NCI-H1105 treated with DMSO at 0.1 percent for 48 hours (cell line): ENCODE measurements at regions not wholly inside any gene's neighbourhood (a gene's known extent, or its start where the extent isn't known, plus 50 kb on each side); places are given as distances from the start of the nearest gene placed in this dataset.
"Not testable (repeated sequence)": the region's sequence is repeated elsewhere in the genome, so short reads cannot be mapped to it uniquely, and the experiment has no call there.

ENCODE experiments used
- DNase-seq: peaks from one replicate; lab custom pipeline; 2025; lab: John Stamatoyannopoulos, UW

GRCh38 chr15:98330258-98330657, 318.1 kb upstream of the IGF1R start:
- DNase-seq: no peak

DNA sequence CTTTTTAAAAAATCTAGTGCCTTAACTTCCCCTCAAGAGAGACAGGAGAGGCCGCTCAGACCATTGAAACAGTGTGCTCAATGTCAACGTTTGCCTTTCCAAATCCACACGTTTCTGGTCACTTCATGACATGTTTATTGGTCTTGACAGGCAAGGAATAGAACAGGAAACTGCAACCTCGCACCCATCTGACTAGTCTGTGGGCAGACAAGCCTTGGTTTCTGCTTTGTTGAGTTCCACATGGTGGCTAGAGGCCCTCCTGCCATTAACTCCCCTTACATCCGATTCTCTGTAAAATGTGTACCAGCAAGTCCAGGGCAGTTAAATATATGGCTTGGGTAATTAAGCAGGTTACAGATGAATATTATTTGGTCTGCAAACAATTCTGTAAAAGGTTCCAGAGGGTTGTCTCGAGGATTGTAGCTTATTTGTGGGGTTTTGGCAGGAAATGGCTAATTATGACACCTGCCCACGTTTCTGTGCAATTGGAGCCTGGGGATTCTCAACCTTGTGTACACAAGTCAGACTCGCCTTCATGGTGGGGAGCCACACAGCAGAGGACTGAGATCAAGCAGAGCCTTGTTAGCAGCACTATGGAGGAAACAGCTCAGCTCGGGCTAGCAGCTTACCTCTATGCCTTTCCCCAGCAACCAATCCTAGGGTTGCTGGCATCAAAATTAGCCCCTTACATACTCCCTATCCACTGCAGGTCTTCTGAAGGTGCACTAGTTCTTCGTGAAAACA, 317.5 kb upstream of the IGF1R start:
- peak; percentile 84 for DNase-seq

- DNase-seq: no peak
Measured at GRCh38 chr15:98331676-98332075, 316.7 kb upstream of the IGF1R start.

DNA sequence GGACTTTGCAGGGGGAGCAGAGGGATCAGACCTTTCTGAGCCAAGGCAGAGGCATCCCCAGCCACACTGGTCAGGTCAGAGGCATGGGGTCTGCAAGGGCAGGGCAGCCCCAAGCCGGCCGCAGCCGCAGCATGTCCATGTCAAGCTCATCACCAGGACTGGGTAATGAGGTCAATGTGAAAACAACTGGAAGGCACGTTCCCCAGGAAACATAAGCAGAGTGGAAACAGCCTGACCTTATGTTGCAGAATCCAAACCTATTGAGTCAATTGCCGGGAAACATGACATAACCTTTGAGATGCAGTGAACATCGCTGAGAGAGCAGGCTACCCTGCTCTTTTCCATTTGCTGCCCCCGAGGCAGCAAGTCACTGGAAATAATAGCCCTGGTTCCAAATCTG, 315.1 kb upstream of the IGF1R start:
- DNase-seq: no peak

DNA sequence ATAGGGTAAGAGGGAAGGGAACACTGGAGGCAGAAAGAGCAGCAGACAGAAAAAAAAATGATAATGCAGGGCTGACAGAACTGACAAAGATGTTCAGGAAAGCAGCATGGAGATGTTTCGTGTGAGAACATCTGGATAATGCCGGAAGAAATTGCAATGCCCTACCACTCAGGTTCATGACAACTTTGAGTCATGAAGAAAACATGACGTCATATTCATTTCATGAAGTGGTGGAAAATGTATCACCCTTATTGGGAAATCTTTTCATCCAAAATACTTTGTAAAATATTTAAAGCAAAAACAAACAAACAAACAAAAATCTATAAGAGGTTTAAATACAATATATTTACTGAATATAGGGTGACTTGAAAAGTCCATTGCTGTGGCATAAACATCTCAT, 305.4 kb upstream of the IGF1R start:
- DNase-seq: no peak

GRCh38 chr15:98344591-98344990, 303.7 kb upstream of the IGF1R start:
- DNase-seq: no peak

DNA sequence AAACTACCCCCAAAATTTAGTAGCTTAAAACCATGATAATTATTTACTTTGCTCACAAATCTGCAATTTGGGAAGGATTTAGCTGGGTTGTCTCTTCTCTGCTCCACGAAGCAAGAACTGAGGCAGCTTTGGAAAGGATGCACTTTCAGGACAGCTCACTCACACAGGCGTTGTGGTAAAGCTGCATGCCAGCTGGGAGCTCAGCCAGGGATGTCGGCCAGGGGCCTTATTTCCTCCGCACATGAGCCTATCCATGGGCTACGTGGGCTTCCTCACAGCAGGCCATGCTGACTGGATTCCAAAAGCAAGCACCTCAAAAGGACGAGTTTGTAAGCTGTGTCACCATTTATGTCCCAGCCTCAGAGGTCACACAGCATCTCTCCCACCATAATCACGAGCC, 301.3 kb upstream of the IGF1R start:
- DNase-seq: no peak

- no peak for DNase-seq
Measured at GRCh38 chr15:98347866-98348265, 300.5 kb upstream of the IGF1R start.

- no peak for DNase-seq
Measured at GRCh38 chr15:98350276-98350675, 298.1 kb upstream of the IGF1R start.

DNA sequence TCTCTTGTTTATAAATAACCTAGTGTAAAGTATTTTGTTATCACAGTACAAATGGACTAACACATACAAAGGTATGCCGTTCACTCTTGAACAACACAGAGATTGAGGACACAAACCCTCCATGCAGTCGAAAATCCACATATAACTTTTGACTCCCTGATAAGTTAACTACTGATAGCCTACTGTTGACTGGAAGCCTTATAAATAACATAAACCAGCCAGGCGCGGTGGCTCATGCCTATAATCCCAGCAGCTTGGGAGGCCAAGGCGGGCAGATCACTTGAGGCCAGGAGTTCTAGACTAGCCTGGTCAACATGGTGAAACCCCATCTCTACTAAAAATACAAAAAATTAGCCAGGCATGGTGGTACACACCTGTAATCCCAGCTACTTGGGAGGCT, 290.1 kb upstream of the IGF1R start:
- not testable (repeated sequence) for DNase-seq

DNA sequence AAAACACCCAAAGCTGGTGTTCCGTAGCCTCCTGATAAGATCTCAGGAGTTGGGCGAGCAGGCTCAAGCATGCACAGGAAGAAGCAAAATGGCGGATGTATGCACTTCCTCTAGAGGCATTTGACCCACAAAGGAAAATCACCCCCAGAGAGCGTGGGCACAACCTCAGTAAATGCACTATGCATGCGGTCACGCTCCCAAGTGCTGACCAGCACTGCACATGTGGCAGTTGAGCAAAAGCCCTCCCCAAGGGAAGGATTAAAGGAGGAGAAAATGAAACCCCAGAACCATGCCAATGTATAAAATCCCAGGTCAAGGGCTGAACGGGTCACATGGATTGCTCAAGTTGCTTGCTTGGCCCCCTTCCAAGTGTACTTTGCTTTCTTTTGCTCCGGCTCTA, 289.4 kb upstream of the IGF1R start:
- no peak for DNase-seq

GRCh38 chr15:98363416-98363815, 284.9 kb upstream of the IGF1R start:
- DNase-seq: no peak

GRCh38 chr15:98363955-98364354, 284.4 kb upstream of the IGF1R start:
- DNase-seq: no peak

GRCh38 chr15:98369081-98369716, 279.1 kb upstream of the IGF1R start:
- DNase-seq: no peak

- DNase-seq: peak; percentile 94
Measured at GRCh38 chr15:98375513-98376340, 272.6 kb upstream of the IGF1R start.

- no peak for DNase-seq
Measured at GRCh38 chr15:98380721-98381120, 267.6 kb upstream of the IGF1R start.

- DNase-seq: no peak
Measured at GRCh38 chr15:98381446-98381845, 266.9 kb upstream of the IGF1R start.

GRCh38 chr15:98382139-98382538, 266.2 kb upstream of the IGF1R start:
- no peak for DNase-seq

- DNase-seq: no peak
Measured at GRCh38 chr15:98383571-98383970, 264.8 kb upstream of the IGF1R start.

GRCh38 chr15:98384328-98385029, 263.9 kb upstream of the IGF1R start:
- no peak for DNase-seq

DNA sequence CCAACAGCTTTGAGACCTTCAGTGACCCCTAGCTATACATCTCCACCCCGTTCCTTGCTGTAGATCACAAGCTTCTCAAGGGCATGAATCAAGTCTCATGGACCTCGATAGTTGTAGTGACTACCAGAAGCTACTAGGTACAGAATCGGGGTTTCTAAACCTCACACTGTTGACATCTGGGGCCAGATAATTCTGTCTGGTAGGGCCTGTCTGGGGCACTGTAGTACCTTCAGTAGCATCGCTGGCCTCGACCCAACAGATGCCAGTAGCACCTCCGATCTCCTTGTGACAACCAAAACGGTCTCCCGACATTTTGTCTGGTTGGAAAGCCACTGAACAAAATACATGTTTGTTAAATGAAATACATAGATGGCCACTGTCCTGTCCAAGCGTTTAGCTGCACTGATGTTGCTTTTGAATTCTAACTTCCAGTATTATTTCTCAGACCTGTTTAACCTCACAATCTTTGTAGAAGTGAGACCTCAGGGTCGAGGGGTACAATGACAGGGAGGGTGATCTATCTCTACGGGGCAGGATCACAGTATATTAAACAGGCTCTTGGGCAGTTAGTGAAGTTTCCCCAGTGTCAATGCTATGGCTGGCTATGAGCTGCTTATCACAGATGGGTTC, 262.5 kb upstream of the IGF1R start:
- no peak for DNase-seq

DNA sequence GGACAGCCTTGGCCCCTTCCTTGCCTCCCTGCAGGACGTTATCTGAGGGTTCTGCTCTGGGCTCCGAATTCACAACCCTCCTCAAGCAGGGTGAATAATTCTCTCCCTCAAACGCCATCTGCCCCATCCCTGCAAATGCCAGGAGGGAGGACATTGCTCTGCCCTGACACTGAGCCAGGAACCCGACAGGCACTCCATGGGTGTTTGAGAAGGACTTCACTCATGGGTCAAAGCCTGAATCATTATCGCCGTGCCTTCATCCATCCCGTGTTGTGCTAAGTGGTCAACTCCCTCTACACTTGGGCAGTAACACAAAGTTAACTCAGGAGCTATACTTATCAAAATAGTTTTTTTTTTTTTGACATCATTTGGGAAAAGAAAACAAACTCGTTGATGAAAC, 261.8 kb upstream of the IGF1R start:
- no peak for DNase-seq
